H1 (cell line): ENCODE measurements at regions not wholly inside any gene's neighbourhood (a gene's known extent, or its start where the extent isn't known, plus 50 kb on each side); places are given as distances from the start of the nearest gene placed in this dataset.

ENCODE experiments used
- CTCF ChIA-PET: fragments of 300-600 bp; sonication (Branson Sonifier 250); formaldehyde crosslinking; loops from one replicate; lab custom pipeline; 2021; ENCODE audit not compliant: partially characterized antibody; lab: Charles Lee
- POLR2A ChIA-PET: fragments of 300-600 bp; sonication (Branson Sonifier 250); formaldehyde crosslinking; loops from one replicate; lab custom pipeline; 2021; ENCODE audit warnings: inconsistent platforms; ENCODE audit not compliant: partially characterized antibody; lab: Charles Lee
- DNase-seq, 2 experiments: peaks; one replicate each; pipeline versions ENCODE4 v3.0.0 to v3.0.0-alpha.2; 2010 to 2022; ENCODE audit warnings: low spot score in 2 of 2, low read depth in 1 of 2, mixed read lengths in 1 of 2
- FAIRE-seq: peaks from 2 replicates; lab custom pipeline; 2011; peaks lifted over from hg19 to GRCh38; lab: Jason Lieb, UNC
- H2AFZ ChIP-seq: 2 replicates; pipeline ENCODE4 v1.8.1; 2012; ENCODE audit warnings: low read length, inconsistent platforms
- H2AK5ac ChIP-seq: 2 replicates; pipeline ENCODE4 v1.6.1; 2013; ENCODE audit warnings: low read depth, low read length
- H2BK120ac ChIP-seq: replicated peaks from 2 replicates; pipeline ENCODE3; 2013; ENCODE audit warnings: low read depth, low read length, inconsistent platforms
- H2BK12ac ChIP-seq: 2 replicates; pipeline ENCODE4 v1.6.1; 2013; ENCODE audit warnings: low read depth, low read length
- H2BK15ac ChIP-seq: 2 replicates; pipeline ENCODE4 v1.6.1; 2013; ENCODE audit warnings: low read length
- H2BK20ac ChIP-seq: 2 replicates; pipeline ENCODE4 v1.6.1; 2013; ENCODE audit warnings: low read length
- H2BK5ac ChIP-seq: 2 replicates; pipeline ENCODE4 v1.6.1; 2013; ENCODE audit warnings: low read depth, low read length
- H3K14ac ChIP-seq: 2 replicates; pipeline ENCODE4 v1.6.1; 2013; ENCODE audit warnings: inconsistent platforms; ENCODE audit not compliant: insufficient read length
- H3K18ac ChIP-seq: 2 replicates; pipeline ENCODE4 v1.6.1; 2013; ENCODE audit warnings: low read length; ENCODE audit errors: extremely low read depth
- H3K23ac ChIP-seq: 2 replicates; pipeline ENCODE4 v1.6.1; 2013; ENCODE audit warnings: inconsistent platforms; ENCODE audit not compliant: insufficient read length
- H3K23me2 ChIP-seq: 2 replicates; pipeline ENCODE4 v1.6.1; 2013; ENCODE audit warnings: low read depth, low read length
- H3K27ac ChIP-seq: 2 replicates; pipeline ENCODE4 v1.6.1; 2011; ENCODE audit warnings: low read depth, low read length, inconsistent platforms
- H3K27me3 ChIP-seq, 4 experiments: replicated peaks in 1 of 4; 1 replicate in 1 of 4; 2 replicates in 3 of 4; pipeline versions ENCODE4 v1.6.1 to v1.8.1; 2011 to 2013; ENCODE audit warnings: low read length in 3 of 4, mild to moderate bottlenecking in 3 of 4, inconsistent platforms in 2 of 4, mixed read lengths in 2 of 4, moderate library complexity in 1 of 4; ENCODE audit not compliant: control insufficient read depth in 3 of 4, insufficient read depth in 3 of 4; ENCODE audit errors: extremely low read depth in 1 of 4
- H3K36me3 ChIP-seq, 4 experiments: 2 replicates each; pipeline versions ENCODE4 v1.6.1 to v1.8.1; 2011 to 2013; ENCODE audit warnings: mild to moderate bottlenecking in 4 of 4, low read length in 3 of 4, moderate library complexity in 2 of 4, control low read depth in 1 of 4, inconsistent platforms in 1 of 4; ENCODE audit not compliant: insufficient read depth in 4 of 4, control insufficient read depth in 2 of 4
- H3K4ac ChIP-seq: replicated peaks from 2 replicates; pipeline ENCODE3; 2013; ENCODE audit warnings: low read length, low read depth, mixed read lengths, inconsistent platforms; ENCODE audit not compliant: insufficient read length
- H3K4me1 ChIP-seq, 4 experiments: replicated peaks in 1 of 4; 1 replicate in 1 of 4; 2 replicates in 3 of 4; pipeline versions ENCODE4 v1.6.1 to v1.8.1; 2011 to 2013; ENCODE audit warnings: low read length in 3 of 4, inconsistent platforms in 2 of 4, mixed read lengths in 1 of 4; ENCODE audit not compliant: insufficient read depth in 4 of 4, control insufficient read depth in 3 of 4
- H3K4me2 ChIP-seq, 2 experiments: 2 replicates each; pipeline versions ENCODE4 v1.6.1 to v1.8.1; 2011 to 2013; ENCODE audit warnings: low read depth in 2 of 2, low read length in 2 of 2, control low read depth in 1 of 2, inconsistent platforms in 1 of 2, mild to moderate bottlenecking in 1 of 2; ENCODE audit not compliant: insufficient read depth in 1 of 2
- H3K4me3 ChIP-seq, 4 experiments: fragments of 200-600, 300-600 bp in 1 of 4; sonication (generic), shearing (Covaris generic), sonication (Bioruptor Twin) in 1 of 4; 2 replicates each; pipeline versions ENCODE4 v1.5.1 to v1.8.1; 2011 to 2016; ENCODE audit warnings: low read length in 4 of 4, low read depth in 3 of 4, control low read depth in 2 of 4, inconsistent platforms in 2 of 4, mild to moderate bottlenecking in 2 of 4, mixed read lengths in 1 of 4, moderate library complexity in 1 of 4; ENCODE audit not compliant: insufficient read depth in 2 of 4; ENCODE audit errors: extremely low read depth in 1 of 4
- H3K56ac ChIP-seq: replicated peaks from 2 replicates; pipeline ENCODE3; 2013; ENCODE audit warnings: low read depth, mild to moderate bottlenecking, mixed read lengths, low read length, inconsistent platforms; ENCODE audit not compliant: insufficient read length
- H3K79me1 ChIP-seq: 2 replicates; pipeline ENCODE4 v1.6.1; 2013; ENCODE audit warnings: low read depth, low read length, control low read depth
- H3K79me2 ChIP-seq, 2 experiments: 2 replicates each; pipeline versions ENCODE4 v1.6.1 to v1.8.1; 2012 to 2013; ENCODE audit warnings: low read length in 2 of 2, mild to moderate bottlenecking in 2 of 2, inconsistent platforms in 1 of 2; ENCODE audit not compliant: insufficient read depth in 2 of 2, control insufficient read depth in 1 of 2
- H3K9ac ChIP-seq, 4 experiments: replicated peaks in 1 of 4; 1 replicate in 1 of 4; 2 replicates in 3 of 4; pipeline versions ENCODE4 v1.6.1 to v1.8.1; 2011 to 2013; ENCODE audit warnings: low read depth in 3 of 4, low read length in 3 of 4, control low read depth in 2 of 4, mild to moderate bottlenecking in 2 of 4, moderate library complexity in 2 of 4, inconsistent platforms in 1 of 4; ENCODE audit errors: extremely low read depth in 1 of 4
- H3K9me3 ChIP-seq, 2 experiments: 2 replicates each; pipeline versions ENCODE4 v1.6.1 to v1.8.1; 2012 to 2013; ENCODE audit warnings: mild to moderate bottlenecking in 2 of 2, moderate library complexity in 2 of 2, control low read depth in 1 of 2, inconsistent platforms in 1 of 2, low read depth in 1 of 2, low read length in 1 of 2, mixed read lengths in 1 of 2; ENCODE audit not compliant: insufficient read depth in 2 of 2
- H4K20me1 ChIP-seq, 2 experiments: replicated peaks in 1 of 2; 2 replicates each; pipeline versions ENCODE3 to v1.8.1; 2011 to 2013; ENCODE audit warnings: inconsistent platforms in 2 of 2, low read length in 2 of 2, mild to moderate bottlenecking in 1 of 2; ENCODE audit not compliant: insufficient read depth in 2 of 2, control insufficient read depth in 1 of 2
- H4K5ac ChIP-seq: 2 replicates; pipeline ENCODE4 v1.6.1; 2013; ENCODE audit warnings: low read length, low read depth, mixed read lengths, inconsistent platforms; ENCODE audit not compliant: insufficient read length
- H4K8ac ChIP-seq: 2 replicates; pipeline ENCODE4 v1.8.0; 2013; ENCODE audit warnings: mild to moderate bottlenecking, moderate library complexity, low read length, inconsistent platforms; ENCODE audit not compliant: insufficient read depth; ENCODE audit errors: extremely low read depth
- H4K91ac ChIP-seq: replicated peaks from 2 replicates; pipeline ENCODE3; 2013; ENCODE audit warnings: low read length, mixed read lengths, inconsistent platforms; ENCODE audit not compliant: insufficient read length
- CTBP2 ChIP-seq: IDR thresholded peaks from 2 replicates; pipeline ENCODE4 v1.7.0; 2011; ENCODE audit warnings: borderline replicate concordance, mild to moderate bottlenecking, moderate library complexity, mixed read lengths, low read length; ENCODE audit not compliant: insufficient read depth, insufficient read length
- EGR1 ChIP-seq: IDR thresholded peaks from 2 replicates; pipeline ENCODE4 v1.6.1; 2011; ENCODE audit warnings: low read depth, low read length, borderline replicate concordance
- GABPA ChIP-seq: IDR thresholded peaks from 2 replicates; pipeline ENCODE4 v1.6.1; 2011; ENCODE audit warnings: mild to moderate bottlenecking, low read length, moderate library complexity, borderline replicate concordance; ENCODE audit not compliant: insufficient read depth
- HDAC6 ChIP-seq: IDR thresholded peaks from one replicate; pipeline ENCODE4 v1.7.1; 2012; ENCODE audit warnings: low read depth, mild to moderate bottlenecking, inconsistent platforms, low read length, moderate library complexity
- JUND ChIP-seq: IDR thresholded peaks from 2 replicates; pipeline ENCODE4 v1.6.1; 2011; ENCODE audit warnings: mild to moderate bottlenecking, improper control_type of control experiment, low read length
- NANOG ChIP-seq: IDR thresholded peaks from 2 replicates; pipeline ENCODE4 v1.6.1; 2011; ENCODE audit warnings: low read length, low read depth, mild to moderate bottlenecking, inconsistent platforms; ENCODE audit not compliant: insufficient read depth, poor library complexity, severe bottlenecking
- POLR2A ChIP-seq, 2 experiments: IDR thresholded peaks; 1 replicate in 1 of 2; 2 replicates in 1 of 2; pipeline ENCODE4 v1.6.1; 2011; ENCODE audit warnings: low read depth in 2 of 2, low read length in 2 of 2, mild to moderate bottlenecking in 2 of 2; ENCODE audit errors: control extremely low read depth in 1 of 2
- RBBP5 ChIP-seq: IDR thresholded peaks from 2 replicates; pipeline ENCODE4 v1.7.1; 2012; ENCODE audit warnings: low read depth, mild to moderate bottlenecking, inconsistent platforms, low read length, moderate library complexity, borderline replicate concordance
- SIRT6 ChIP-seq: IDR thresholded peaks from one replicate; pipeline ENCODE4 v1.7.1; 2012; ENCODE audit warnings: low read length, inconsistent platforms
- SP2 ChIP-seq: IDR thresholded peaks from 2 replicates; pipeline ENCODE4 v1.6.1; 2012; ENCODE audit warnings: mild to moderate bottlenecking, low read length, inconsistent platforms
- USF2 ChIP-seq: IDR thresholded peaks from 2 replicates; pipeline ENCODE4 v1.6.1; 2011; ENCODE audit warnings: low read length, improper control_type of control experiment
- whole genome bisulfite sequencing, 2 experiments: shearing (Covaris generic) in 1 of 2; methylation state at CpG; one replicate each; pipeline versions ENCODE4 v1.1.6 to v1.1.7; 2013 to 2015; ENCODE audit warnings: low lambda C conversion rate in 2 of 2, mixed read lengths in 2 of 2, inconsistent platforms in 1 of 2, low coverage in 1 of 2, missing lambda C conversion rate in 1 of 2; ENCODE audit not compliant: insufficient replicate concordance in 2 of 2, insufficient coverage in 1 of 2, insufficient read length in 1 of 2; ENCODE audit errors: extremely low coverage in 1 of 2, missing lambda C conversion rate in 1 of 2; 5-methylcytosine and 5-hydroxymethylcytosine counted together

- Histone ChIP-seq H4K5ac (no peak overlapping the region), H3K23me2 (no peaks in the 10 kb centered on the region), H4K91ac (no peak overlapping the region), H3K4me1 (no peaks in the 10 kb centered on the region), H3K56ac (no peak overlapping the region), H3K14ac (no peak overlapping the region), H2BK15ac (no peak overlapping the region), H3K27ac (no peak overlapping the region), H3K4me2 (no peak overlapping the region), H3K4me3 (no peak overlapping the region), H3K4ac (no peak overlapping the region), H3K9me3 (no peaks in the 10 kb centered on the region; a peak in 1 of 4 replicates), H2BK20ac (no peak overlapping the region), H2AK5ac (no peak overlapping the region), H3K36me3 (no peaks in the 10 kb centered on the region), H2BK5ac (no peak overlapping the region), H3K9ac (no peak overlapping the region), H3K27me3 (no peaks in the 10 kb centered on the region), H3K79me2 (no peaks in the 10 kb centered on the region), H3K23ac (no peak overlapping the region), H2BK12ac (no peak overlapping the region), H2BK120ac (no peak overlapping the region), H3K18ac (no peak overlapping the region; the same call in 1 of the 2 replicates), H4K8ac (peak overlapping the region; percentile 59; the same call in 1 of the 2 replicates), H4K20me1 (no peaks in the 10 kb centered on the region), H2AFZ (no peak overlapping the region), H3K79me1 (no peaks in the 10 kb centered on the region)
- FAIRE-seq, result no peak
- ChIA-PET POLR2A (interaction anchor here (0.7 kb wide), 1 partner anchor 234 kb away, joined by 3 read pairs; no protein-coding TSS in a partner anchor), CTCF (interaction anchor here (0.9 to 1.2 kb wide), 4 partner anchors 9 to 526 kb away, joined by 3 to 4 read pairs (median 3); no protein-coding TSS in a partner anchor)
- DNase-seq, result peak in 1 of 2 experiments; percentile 35
- WGBS, 2 experiments, result 80% methylated on average over 12 of the region's 15 CpGs; no CpG with 5 or more reads in 1 of the 2 experiments
- TF ChIP-seq HDAC6 (no peak), EGR1 (no peak), USF2 (no peak), SIRT6 (no peak), RBBP5 (no peak), JUND (no peak), NANOG (no peak), POLR2A (IDR thresholded peaks at IDR 0.05; ENCODE audit: control extremely low read depth in 1 of 2, low read depth in 2 of 2, low read length in 2 of 2) (no peak), GABPA (no peak), SP2 (no peak), CTBP2 (no peak)
Measured at GRCh38 chr14:104499784-104500760, 79.5 kb upstream of the C14orf180 start.
